Astrocyte (in vitro differentiated cells and primary cell): ENCODE measurements at regions not wholly inside any gene's neighbourhood (a gene's known extent, or its start where the extent isn't known, plus 50 kb on each side); places are given as distances from the start of the nearest gene placed in this dataset.

ENCODE experiments used
- DNase-seq: peaks from one replicate; pipeline ENCODE4 v3.0.0-alpha.2; 2010; ENCODE audit warnings: low read depth
- FAIRE-seq: peaks from 2 replicates; lab custom pipeline; 2011; peaks lifted over from hg19 to GRCh38; lab: Jason Lieb, UNC
- H2AFZ ChIP-seq: 2 replicates; pipeline ENCODE4 v1.6.0; 2012; ENCODE audit warnings: low read depth, low read length, inconsistent platforms
- H3K27ac ChIP-seq: 2 replicates; pipeline ENCODE4 v1.5.1; 2011; ENCODE audit warnings: low read depth, low read length, inconsistent platforms
- H3K27me3 ChIP-seq: 2 replicates; pipeline ENCODE4 v1.6.0; 2011; ENCODE audit warnings: low read length, inconsistent platforms; ENCODE audit not compliant: insufficient read depth
- H3K36me3 ChIP-seq: 2 replicates; pipeline ENCODE4 v1.5.1; 2011; ENCODE audit warnings: low read length, inconsistent platforms; ENCODE audit not compliant: insufficient read depth
- H3K4me1 ChIP-seq: 2 replicates; pipeline ENCODE4 v1.5.1; 2011; ENCODE audit warnings: low read length, inconsistent platforms; ENCODE audit not compliant: insufficient read depth
- H3K4me2 ChIP-seq: 2 replicates; pipeline ENCODE4 v1.6.0; 2012; ENCODE audit warnings: low read length, inconsistent platforms
- H3K4me3 ChIP-seq: 2 replicates; pipeline ENCODE4 v1.5.1; 2011; ENCODE audit warnings: low read depth, mild to moderate bottlenecking, low read length, inconsistent platforms; ENCODE audit not compliant: insufficient read depth
- H3K79me2 ChIP-seq: 2 replicates; pipeline ENCODE4 v1.6.0; 2012; ENCODE audit warnings: mild to moderate bottlenecking, low read length, inconsistent platforms; ENCODE audit not compliant: insufficient read depth
- H3K9ac ChIP-seq: 2 replicates; pipeline ENCODE4 v1.6.0; 2012; ENCODE audit warnings: mild to moderate bottlenecking, low read length, inconsistent platforms
- H3K9me3 ChIP-seq: 2 replicates; pipeline ENCODE4 v1.5.1; 2012; ENCODE audit warnings: low read depth, mild to moderate bottlenecking, low read length, inconsistent platforms; ENCODE audit not compliant: insufficient read depth
- H4K20me1 ChIP-seq: 2 replicates; pipeline ENCODE4 v1.6.0; 2012; ENCODE audit warnings: low read length, inconsistent platforms; ENCODE audit not compliant: insufficient read depth
- H3K27ac Mint-ChIP-seq: one replicate; pipeline ENCODE4 v1.8.0; 2021; ENCODE audit warnings: mild to moderate bottlenecking, mixed read lengths; ENCODE audit not compliant: unreplicated experiment
- H3K27me3 Mint-ChIP-seq: one replicate; pipeline ENCODE4 v1.8.0; 2021; ENCODE audit warnings: low read depth, mixed read lengths; ENCODE audit not compliant: unreplicated experiment
- H3K36me3 Mint-ChIP-seq: one replicate; pipeline ENCODE4 v1.8.0; 2021; ENCODE audit warnings: low read depth, mixed read lengths; ENCODE audit not compliant: unreplicated experiment
- H3K4me1 Mint-ChIP-seq: one replicate; pipeline ENCODE4 v1.8.0; 2021; ENCODE audit warnings: low read depth, mixed read lengths; ENCODE audit not compliant: unreplicated experiment
- H3K4me3 Mint-ChIP-seq: one replicate; pipeline ENCODE4 v1.8.0; 2021; ENCODE audit warnings: mild to moderate bottlenecking, moderate library complexity, mixed read lengths; ENCODE audit not compliant: unreplicated experiment
- H3K9me3 Mint-ChIP-seq: one replicate; pipeline ENCODE4 v1.8.0; 2021; ENCODE audit warnings: mild to moderate bottlenecking, mixed read lengths; ENCODE audit not compliant: unreplicated experiment
- EZH2 ChIP-seq: IDR thresholded peaks from 2 replicates; pipeline ENCODE4 v1.6.1; 2012; ENCODE audit warnings: mild to moderate bottlenecking, low read length, inconsistent platforms; ENCODE audit not compliant: insufficient read depth
- TF ChIP-seq, protein P1 (sequence below): IDR thresholded peaks from 2 replicates; pipeline ENCODE4 v1.5.1; 2011; ENCODE audit warnings: low read depth, mild to moderate bottlenecking, inconsistent platforms, low read length, moderate library complexity; ENCODE audit not compliant: insufficient read depth

- Histone ChIP-seq H3K9me3 (no peaks in the 10 kb centered on the region), H2AFZ (no peak overlapping the region), H4K20me1 (no peaks in the 10 kb centered on the region), H3K27me3 (no peaks in the 10 kb centered on the region), H3K27ac (no peak overlapping the region), H3K4me3 (no peak overlapping the region), H3K36me3 (no peaks in the 10 kb centered on the region), H3K4me2 (no peak overlapping the region), H3K4me1 (no peaks in the 10 kb centered on the region), H3K9ac (no peak overlapping the region), H3K79me2 (no peaks in the 10 kb centered on the region)
- Mint-ChIP-seq H3K9me3 (no peaks in the 10 kb centered on the region), H3K27ac (no peak overlapping the region), H3K4me3 (no peak overlapping the region), H3K27me3 (peaks cover 6% of the 10 kb centered on the region), H3K4me1 (no peaks in the 10 kb centered on the region), H3K36me3 (no peaks in the 10 kb centered on the region)
- DNase-seq (peak; percentile 10), FAIRE-seq (peak; percentile 37)
- TF ChIP-seq, protein P1, sequence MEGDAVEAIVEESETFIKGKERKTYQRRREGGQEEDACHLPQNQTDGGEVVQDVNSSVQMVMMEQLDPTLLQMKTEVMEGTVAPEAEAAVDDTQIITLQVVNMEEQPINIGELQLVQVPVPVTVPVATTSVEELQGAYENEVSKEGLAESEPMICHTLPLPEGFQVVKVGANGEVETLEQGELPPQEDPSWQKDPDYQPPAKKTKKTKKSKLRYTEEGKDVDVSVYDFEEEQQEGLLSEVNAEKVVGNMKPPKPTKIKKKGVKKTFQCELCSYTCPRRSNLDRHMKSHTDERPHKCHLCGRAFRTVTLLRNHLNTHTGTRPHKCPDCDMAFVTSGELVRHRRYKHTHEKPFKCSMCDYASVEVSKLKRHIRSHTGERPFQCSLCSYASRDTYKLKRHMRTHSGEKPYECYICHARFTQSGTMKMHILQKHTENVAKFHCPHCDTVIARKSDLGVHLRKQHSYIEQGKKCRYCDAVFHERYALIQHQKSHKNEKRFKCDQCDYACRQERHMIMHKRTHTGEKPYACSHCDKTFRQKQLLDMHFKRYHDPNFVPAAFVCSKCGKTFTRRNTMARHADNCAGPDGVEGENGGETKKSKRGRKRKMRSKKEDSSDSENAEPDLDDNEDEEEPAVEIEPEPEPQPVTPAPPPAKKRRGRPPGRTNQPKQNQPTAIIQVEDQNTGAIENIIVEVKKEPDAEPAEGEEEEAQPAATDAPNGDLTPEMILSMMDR: peak; percentile 97
- TF ChIP-seq EZH2: no peak
Measured at GRCh38 chr3:124467980-124468902, 262.0 kb upstream of the UMPS start.

- Histone ChIP-seq H2AFZ (no peak overlapping the region), H3K9ac (no peak overlapping the region), H3K27ac (no peak overlapping the region), H3K9me3 (no peaks in the 10 kb centered on the region), H3K4me1 (no peaks in the 10 kb centered on the region), H4K20me1 (no peaks in the 10 kb centered on the region), H3K36me3 (no peaks in the 10 kb centered on the region), H3K4me3 (no peak overlapping the region), H3K79me2 (no peaks in the 10 kb centered on the region), H3K4me2 (no peak overlapping the region), H3K27me3 (no peaks in the 10 kb centered on the region)
- H3K4me1 Mint-ChIP-seq: no peaks in the 10 kb centered on the region
- DNase-seq: no peak
- no peaks in the 10 kb centered on the region for H3K36me3 Mint-ChIP-seq
- peaks cover 6% of the 10 kb centered on the region for H3K27me3 Mint-ChIP-seq
- FAIRE-seq: no peak
- no peak for TF ChIP-seq EZH2
- TF ChIP-seq, protein P1: no peak
- no peaks in the 10 kb centered on the region for H3K9me3 Mint-ChIP-seq
- H3K27ac Mint-ChIP-seq: no peak overlapping the region
- no peak overlapping the region for H3K4me3 Mint-ChIP-seq
Measured at GRCh38 chr3:124469555-124469954, 260.7 kb upstream of the UMPS start.

DNA sequence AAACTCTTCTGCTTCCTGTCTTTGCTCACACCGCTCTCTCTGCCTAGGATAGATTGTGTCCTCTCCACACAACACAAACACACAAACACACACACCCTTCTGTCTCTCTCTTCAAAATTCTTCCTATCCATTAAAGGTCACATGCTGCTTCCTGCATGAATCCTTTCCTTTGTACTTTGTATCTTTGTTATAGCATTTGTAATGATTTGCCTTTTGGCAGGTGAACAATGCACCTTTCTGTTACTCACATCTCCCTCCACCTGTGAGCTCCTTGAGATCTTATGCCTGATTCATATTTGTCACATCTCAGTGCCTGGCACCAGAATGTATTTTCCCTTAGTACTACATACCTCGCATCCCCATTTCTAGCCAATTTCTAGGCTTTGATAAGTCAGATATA is 251.4 kb upstream of the UMPS start:
- no peak for TF ChIP-seq EZH2
- TF ChIP-seq, protein P1: no peak
- Mint-ChIP-seq H3K4me3 (no peak overlapping the region), H3K9me3 (no peaks in the 10 kb centered on the region), H3K36me3 (peaks cover 9% of the 10 kb centered on the region), H3K27me3 (no peaks in the 10 kb centered on the region), H3K4me1 (no peaks in the 10 kb centered on the region), H3K27ac (no peak overlapping the region)
- Histone ChIP-seq H2AFZ (no peak overlapping the region), H4K20me1 (no peaks in the 10 kb centered on the region), H3K27me3 (no peaks in the 10 kb centered on the region), H3K9me3 (no peaks in the 10 kb centered on the region), H3K27ac (no peak overlapping the region), H3K4me1 (no peaks in the 10 kb centered on the region), H3K4me3 (no peak overlapping the region), H3K9ac (no peak overlapping the region), H3K79me2 (no peaks in the 10 kb centered on the region), H3K36me3 (no peaks in the 10 kb centered on the region), H3K4me2 (no peak overlapping the region)
- FAIRE-seq (no peak), DNase-seq (no peak)
